ENCODE measurements at regions not wholly inside any gene's neighbourhood (a gene's known extent, or its start where the extent isn't known, plus 50 kb on each side); places are given as distances from the start of the nearest gene placed in this dataset.

GRCh38 chr15:60137711-60138396 lies 133.7 kb downstream of the FOXB1 start:
- no peaks in the 10 kb centered on the region for H3K36me3 ChIP-seq
- no peak overlapping the region for H3K27ac ChIP-seq
- H3K4me1 ChIP-seq: no peaks in the 10 kb centered on the region
- H3K4me3 ChIP-seq: no peak overlapping the region
- intact Hi-C loops (cut with DNase I; ENCODE audit: low total_unique reads) (no loop called here), in situ Hi-C loops (cut with MboI; ENCODE audit: low sequenced_read_pairs in 4 of 4) (no loop called here)
- TF ChIP-seq CTCF (IDR thresholded peaks at IDR 0.05 in 4 of 5, conservative IDR thresholded peaks at IDR 0.05 in 1 of 5): no peak
- no peak for TF ChIP-seq POLR2A (IDR thresholded peaks at IDR 0.05)
- H3K9me3 ChIP-seq: no peaks in the 10 kb centered on the region
- peaks cover 3 to 8% (median 7%) of the 10 kb centered on the region in 3 donors for H3K27me3 ChIP-seq
- DNase-seq: no peak
- no peak for ATAC-seq

GRCh38 chr15:60138397-60138968 lies 134.4 kb downstream of the FOXB1 start:
- TF ChIP-seq CTCF (IDR thresholded peaks at IDR 0.05 in 4 of 5, conservative IDR thresholded peaks at IDR 0.05 in 1 of 5) (no peak), POLR2A (IDR thresholded peaks at IDR 0.05) (no peak)
- Histone ChIP-seq H3K36me3 (no peaks in the 10 kb centered on the region), H3K27ac (no peak overlapping the region), H3K9me3 (no peaks in the 10 kb centered on the region), H3K4me3 (no peak overlapping the region), H3K4me1 (no peaks in the 10 kb centered on the region), H3K27me3 (peaks cover 3 to 8% (median 7%) of the 10 kb centered on the region in 3 donors)
- ATAC-seq (no peak), DNase-seq (no peak)
- intact Hi-C loops (cut with DNase I; ENCODE audit: low total_unique reads) (no loop called here), in situ Hi-C loops (cut with MboI; ENCODE audit: low sequenced_read_pairs in 4 of 4) (no loop called here)

- TF ChIP-seq POLR2A (IDR thresholded peaks at IDR 0.05): no peak
- no peak for TF ChIP-seq CTCF (IDR thresholded peaks at IDR 0.05 in 4 of 5, conservative IDR thresholded peaks at IDR 0.05 in 1 of 5)
- in situ Hi-C loops (cut with MboI; ENCODE audit: low sequenced_read_pairs in 4 of 4): no loop called here
- H3K9me3 ChIP-seq: no peaks in the 10 kb centered on the region
- intact Hi-C loops (cut with DNase I; ENCODE audit: low total_unique reads): no loop called here
- no peaks in the 10 kb centered on the region for H3K36me3 ChIP-seq
- H3K27ac ChIP-seq: no peak overlapping the region
- H3K4me3 ChIP-seq: no peak overlapping the region
- no peaks in the 10 kb centered on the region for H3K4me1 ChIP-seq
- ATAC-seq (no peak), DNase-seq (no peak)
- peaks cover 0 to 9% (median 4%) of the 10 kb centered on the region in 3 donors for H3K27me3 ChIP-seq
These were observed 148.3 kb downstream of the FOXB1 start for GRCh38 chr15:60152386-60152785.

GRCh38 chr15:60154764-60155325 lies 150.7 kb downstream of the FOXB1 start:
- intact Hi-C loops (cut with DNase I; ENCODE audit: low total_unique reads) (no loop called here), in situ Hi-C loops (cut with MboI; ENCODE audit: low sequenced_read_pairs in 4 of 4) (no loop called here)
- no peak for TF ChIP-seq CTCF (IDR thresholded peaks at IDR 0.05 in 4 of 5, conservative IDR thresholded peaks at IDR 0.05 in 1 of 5)
- no peak for TF ChIP-seq POLR2A (IDR thresholded peaks at IDR 0.05)
- Histone ChIP-seq H3K27me3 (peaks cover 4 to 9% (median 4%) of the 10 kb centered on the region in 3 donors), H3K9me3 (no peaks in the 10 kb centered on the region), H3K36me3 (no peaks in the 10 kb centered on the region), H3K27ac (no peak overlapping the region), H3K4me1 (no peaks in the 10 kb centered on the region), H3K4me3 (no peak overlapping the region)
- DNase-seq (no peak), ATAC-seq (no peak)
